Vagina (tissue), 2 donors: ENCODE measurements at regions not wholly inside any gene's neighbourhood (a gene's known extent, or its start where the extent isn't known, plus 50 kb on each side); places are given as distances from the start of the nearest gene placed in this dataset.

Experiments
- DNase-seq, 2 donors: peaks; one replicate each; pipeline ENCODE4 v3.0.0-alpha.2; 2017; ENCODE audit errors: extremely low spot score in 2 of 2
- H3K27ac ChIP-seq: fragments of 200-600 bp; sonication (generic); one replicate; pipeline ENCODE4 v1.5.1; 2019
- H3K27me3 ChIP-seq: fragments of 200-600 bp; sonication (generic); one replicate; pipeline ENCODE4 v1.5.1; 2019
- H3K36me3 ChIP-seq, 2 donors: fragments of 200-600 bp; sonication (generic); one replicate each; pipeline ENCODE4 v1.5.1; 2017 to 2019
- H3K4me1 ChIP-seq: fragments of 200-600 bp; sonication (generic); one replicate; pipeline ENCODE4 v1.5.1; 2019
- H3K4me3 ChIP-seq, 2 donors: fragments of 200-600 bp; sonication (generic); 1 replicate in 1 of 2; 2 replicates in 1 of 2; pipeline ENCODE4 v1.5.1; 2016 to 2019
- H3K9me3 ChIP-seq: fragments of 200-600 bp; sonication (generic); one replicate; pipeline ENCODE4 v1.5.1; 2019
- CTCF ChIP-seq, 3 experiments: fragments of 450-650 bp in 2 of 3; fragments of 200-600 bp in 1 of 3; sonication (generic) in 1 of 3; IDR thresholded peaks; one replicate each; pipeline ENCODE4 v1.5.1; 2017 to 2019; ENCODE audit warnings: antibody characterized with exemption in 3 of 3, mild to moderate bottlenecking in 2 of 3, moderate library complexity in 2 of 3
- POLR2A ChIP-seq, 2 donors: fragments of 450-650 bp; IDR thresholded peaks; one replicate each; pipeline ENCODE4 v1.6.1; 2017; ENCODE audit warnings: antibody characterized with exemption in 2 of 2, mild to moderate bottlenecking in 2 of 2, moderate library complexity in 2 of 2
- POLR2AphosphoS5 ChIP-seq, 2 donors: sonication (generic); formaldehyde crosslinking; IDR thresholded peaks; one replicate each; pipeline ENCODE4 v1.9.0; 2017; ENCODE audit warnings: antibody characterized with exemption in 2 of 2, mild to moderate bottlenecking in 2 of 2, low read depth in 1 of 2; ENCODE audit not compliant: insufficient read depth in 1 of 2
- intact Hi-C: fragments of 100-400 bp; cut with DNase I; formaldehyde crosslinking; loops from one replicate; pipeline ENCODE4 v1.15.1; 2023

- H3K27ac ChIP-seq: no peak overlapping the region
- no peaks in the 10 kb centered on the region for H3K4me1 ChIP-seq
- DNase-seq: no peak
- H3K36me3 ChIP-seq: no peaks in the 10 kb centered on the region
- no peaks in the 10 kb centered on the region for H3K9me3 ChIP-seq
- no peak overlapping the region for H3K4me3 ChIP-seq
- intact Hi-C loops: no loop called here
- TF ChIP-seq CTCF (IDR thresholded peaks at IDR 0.05) (no peak), POLR2A (IDR thresholded peaks at IDR 0.05) (no peak), POLR2AphosphoS5 (IDR thresholded peaks at IDR 0.05; ENCODE audit: insufficient read depth in 1 of 2, low read depth in 1 of 2) (no peak)
- no peaks in the 10 kb centered on the region for H3K27me3 ChIP-seq
Observed at GRCh38 chr3:80086426-80086825, 318.6 kb upstream of the ROBO1 start.

GRCh38 chr3:80079886-80080285, 312.1 kb upstream of the ROBO1 start:
- DNase-seq: no peak
- intact Hi-C loops: no loop called here
- Histone ChIP-seq H3K27me3 (no peaks in the 10 kb centered on the region), H3K36me3 (no peaks in the 10 kb centered on the region), H3K4me3 (no peak overlapping the region), H3K27ac (no peak overlapping the region), H3K4me1 (no peaks in the 10 kb centered on the region), H3K9me3 (no peaks in the 10 kb centered on the region)
- TF ChIP-seq POLR2A (IDR thresholded peaks at IDR 0.05) (no peak), CTCF (IDR thresholded peaks at IDR 0.05) (no peak), POLR2AphosphoS5 (IDR thresholded peaks at IDR 0.05; ENCODE audit: insufficient read depth in 1 of 2, low read depth in 1 of 2) (no peak)

GRCh38 chr3:80068459-80068858, 300.7 kb upstream of the ROBO1 start:
- Histone ChIP-seq H3K9me3 (no peaks in the 10 kb centered on the region), H3K27ac (no peak overlapping the region), H3K36me3 (no peaks in the 10 kb centered on the region), H3K4me1 (no peaks in the 10 kb centered on the region), H3K4me3 (no peak overlapping the region), H3K27me3 (no peaks in the 10 kb centered on the region)
- DNase-seq: no peak
- no peak for TF ChIP-seq CTCF (IDR thresholded peaks at IDR 0.05)
- no peak for TF ChIP-seq POLR2AphosphoS5 (IDR thresholded peaks at IDR 0.05; ENCODE audit: insufficient read depth in 1 of 2, low read depth in 1 of 2)
- TF ChIP-seq POLR2A (IDR thresholded peaks at IDR 0.05): no peak
- intact Hi-C loops: no loop called here

- DNase-seq: no peak
- Histone ChIP-seq H3K27me3 (no peaks in the 10 kb centered on the region), H3K36me3 (no peaks in the 10 kb centered on the region), H3K4me3 (no peak overlapping the region), H3K27ac (no peak overlapping the region), H3K9me3 (no peaks in the 10 kb centered on the region), H3K4me1 (no peaks in the 10 kb centered on the region)
- intact Hi-C loops: no loop called here
- TF ChIP-seq CTCF (IDR thresholded peaks at IDR 0.05) (no peak), POLR2A (IDR thresholded peaks at IDR 0.05) (no peak), POLR2AphosphoS5 (IDR thresholded peaks at IDR 0.05; ENCODE audit: insufficient read depth in 1 of 2, low read depth in 1 of 2) (no peak)
Observed at GRCh38 chr3:80063535-80063934, 295.7 kb upstream of the ROBO1 start.

GRCh38 chr3:80060664-80061063, 292.9 kb upstream of the ROBO1 start:
- Histone ChIP-seq H3K27ac (no peak overlapping the region), H3K4me3 (no peak overlapping the region), H3K36me3 (no peaks in the 10 kb centered on the region), H3K9me3 (no peaks in the 10 kb centered on the region), H3K27me3 (no peaks in the 10 kb centered on the region), H3K4me1 (no peaks in the 10 kb centered on the region)
- intact Hi-C loops: no loop called here
- no peak for TF ChIP-seq POLR2A (IDR thresholded peaks at IDR 0.05)
- no peak for TF ChIP-seq CTCF (IDR thresholded peaks at IDR 0.05)
- TF ChIP-seq POLR2AphosphoS5 (IDR thresholded peaks at IDR 0.05; ENCODE audit: insufficient read depth in 1 of 2, low read depth in 1 of 2): no peak
- no peak for DNase-seq
